Endothelial cell of umbilical vein (primary cell): ENCODE measurements at regions not wholly inside any gene's neighbourhood (a gene's known extent, or its start where the extent isn't known, plus 50 kb on each side); places are given as distances from the start of the nearest gene placed in this dataset.

ENCODE experiments used
- BruUV-seq: library from RNA; stranded (reverse); fragments of 400-500 nt; replicated peaks from 2 replicates; lab custom pipeline; 2021; lab: Mats Ljungman, UMichigan
- CTCF ChIA-PET: fragments of 300-600, 350-600 bp; sonication (Branson Sonifier 250); formaldehyde crosslinking; loops from one replicate; lab custom pipeline; 2021; ENCODE audit warnings: antibody characterized with exemption, inconsistent platforms; lab: Charles Lee
- POLR2A ChIA-PET: fragments of 300-600, 350-600 bp; sonication (Branson Sonifier 250); formaldehyde crosslinking; loops from one replicate; lab custom pipeline; 2021; ENCODE audit warnings: antibody characterized with exemption, inconsistent platforms; lab: Charles Lee
- DNase-seq: peaks from one replicate; pipeline ENCODE4 v3.0.0-alpha.2; 2011; ENCODE audit warnings: low read depth, low spot score
- FAIRE-seq: peaks from 2 replicates; lab custom pipeline; 2011; peaks lifted over from hg19 to GRCh38; lab: Jason Lieb, UNC
- H2AFZ ChIP-seq: 2 replicates; pipeline ENCODE4 v1.6.0; 2012; ENCODE audit warnings: low read depth, low read length, control low read depth, inconsistent platforms
- H3K27ac ChIP-seq: 2 replicates; pipeline ENCODE4 v1.5.1; 2011; ENCODE audit warnings: low read depth, mild to moderate bottlenecking, control low read depth, low read length, moderate library complexity; ENCODE audit not compliant: insufficient read depth
- H3K27me3 ChIP-seq, 2 experiments: 2 replicates each; pipeline versions ENCODE4 v1.6.0 to v1.6.1; 2011; ENCODE audit warnings: low read length in 2 of 2, mixed read lengths in 1 of 2; ENCODE audit not compliant: control insufficient read depth in 2 of 2, insufficient read depth in 2 of 2
- H3K36me3 ChIP-seq, 2 experiments: 2 replicates in 1 of 2; 3 replicates in 1 of 2; pipeline ENCODE4 v1.5.1; 2011; ENCODE audit warnings: low read length in 2 of 2, mild to moderate bottlenecking in 1 of 2, moderate library complexity in 1 of 2; ENCODE audit not compliant: control insufficient read depth in 2 of 2, insufficient read depth in 2 of 2; ENCODE audit errors: extremely low read depth in 1 of 2
- H3K4me1 ChIP-seq: 3 replicates; pipeline ENCODE4 v1.5.1; 2011; ENCODE audit warnings: mild to moderate bottlenecking, low read length; ENCODE audit not compliant: control insufficient read depth, insufficient read depth; ENCODE audit errors: extremely low read depth
- H3K4me2 ChIP-seq: 2 replicates; pipeline ENCODE4 v1.6.1; 2011; ENCODE audit warnings: low read length, control low read depth, mixed read lengths; ENCODE audit not compliant: insufficient read depth
- H3K4me3 ChIP-seq, 3 experiments: fragments of 200-600 bp in 1 of 3; sonication (generic), shearing (Covaris generic) in 1 of 3; replicated peaks in 1 of 3; 2 replicates each; pipeline ENCODE4 v1.5.1; 2011 to 2016; ENCODE audit warnings: control low read depth in 3 of 3, low read length in 3 of 3, mild to moderate bottlenecking in 2 of 3, inconsistent platforms in 1 of 3, low read depth in 1 of 3, moderate library complexity in 1 of 3; ENCODE audit not compliant: insufficient read depth in 1 of 3
- H3K79me2 ChIP-seq: 2 replicates; pipeline ENCODE4 v1.6.0; 2012; ENCODE audit warnings: low read length, inconsistent platforms; ENCODE audit not compliant: control insufficient read depth, insufficient read depth
- H3K9ac ChIP-seq: replicated peaks from 2 replicates; pipeline ENCODE3; 2011; ENCODE audit warnings: low read length, control low read depth; ENCODE audit not compliant: insufficient read depth; ENCODE audit errors: extremely low read depth
- H3K9me1 ChIP-seq: replicated peaks from 3 replicates; pipeline ENCODE4 v1.6.0; 2011; ENCODE audit warnings: mild to moderate bottlenecking, low read length; ENCODE audit not compliant: control insufficient read depth, insufficient read depth; ENCODE audit errors: extremely low read depth
- H3K9me3 ChIP-seq: replicated peaks from 2 replicates; pipeline ENCODE4 v1.5.1; 2012; ENCODE audit warnings: low read length, inconsistent platforms; ENCODE audit not compliant: control insufficient read depth, insufficient read depth
- H4K20me1 ChIP-seq: replicated peaks from 2 replicates; pipeline ENCODE3; 2011; ENCODE audit warnings: mild to moderate bottlenecking, low read length; ENCODE audit not compliant: control insufficient read depth, insufficient read depth; ENCODE audit errors: extremely low read depth
- EZH2 ChIP-seq: IDR thresholded peaks from 2 replicates; pipeline ENCODE4 v1.6.1; 2012; ENCODE audit warnings: borderline replicate concordance, low read depth, mild to moderate bottlenecking, moderate library complexity, low read length, inconsistent platforms; ENCODE audit not compliant: severe bottlenecking
- FOS ChIP-seq: IDR thresholded peaks from 2 replicates; pipeline ENCODE4 v1.6.1; 2011; ENCODE audit warnings: mild to moderate bottlenecking, low read length, moderate library complexity, borderline replicate concordance; ENCODE audit not compliant: insufficient read depth
- GATA2 ChIP-seq: IDR thresholded peaks from 2 replicates; pipeline ENCODE4 v1.7.0; 2011; ENCODE audit warnings: low read depth, mild to moderate bottlenecking, moderate library complexity, mixed read lengths, low read length; ENCODE audit not compliant: insufficient read length, insufficient read depth
- JUN ChIP-seq: IDR thresholded peaks from 2 replicates; pipeline ENCODE4 v1.6.1; 2011; ENCODE audit warnings: borderline replicate concordance, low read depth; ENCODE audit not compliant: insufficient read length, insufficient read depth
- MYC ChIP-seq: IDR thresholded peaks from one replicate; pipeline ENCODE4 v1.6.1; 2011; ENCODE audit warnings: mild to moderate bottlenecking, low read depth, low read length
- POLR2A ChIP-seq: IDR thresholded peaks from 2 replicates; pipeline ENCODE4 v1.6.1; 2012; ENCODE audit warnings: low read depth, mild to moderate bottlenecking, control low read depth, low read length
- POLR2AphosphoS5 ChIP-seq: IDR thresholded peaks from 2 replicates; pipeline ENCODE4 v1.6.1; 2012; ENCODE audit warnings: low read depth, mild to moderate bottlenecking, control low read depth, low read length, moderate library complexity; ENCODE audit not compliant: insufficient read depth
- dilution Hi-C: fragments of 300-500 bp; cut with MboI; formaldehyde crosslinking; loops from one replicate; pipeline ENCODE4 v1.15.0; 2019; ENCODE audit warnings: low sequenced_read_pairs; ENCODE audit not compliant: extremely low pct_ligation_motif_present
- intact Hi-C: fragments of 100-400 bp; cut with micrococcal nuclease; formaldehyde crosslinking; loops from one replicate; pipeline ENCODE4 v1.10.0; 2022
- TF ChIP-seq, protein P1 (sequence below): IDR thresholded peaks from 2 replicates; pipeline ENCODE4 v1.6.1; 2011; ENCODE audit not compliant: insufficient read depth, insufficient read length
- TF ChIP-seq, protein P2 (sequence below), 2 donors: IDR thresholded peaks; 1 replicate in 1 of 2; 2 replicates in 1 of 2; pipeline ENCODE4 v1.5.1; 2011; ENCODE audit warnings: low read length in 2 of 2, mild to moderate bottlenecking in 2 of 2, moderate library complexity in 2 of 2, control low read depth in 1 of 2, inconsistent platforms in 1 of 2, low read depth in 1 of 2; ENCODE audit not compliant: insufficient read depth in 1 of 2; ENCODE audit errors: extremely low read depth in 1 of 2

DNA sequence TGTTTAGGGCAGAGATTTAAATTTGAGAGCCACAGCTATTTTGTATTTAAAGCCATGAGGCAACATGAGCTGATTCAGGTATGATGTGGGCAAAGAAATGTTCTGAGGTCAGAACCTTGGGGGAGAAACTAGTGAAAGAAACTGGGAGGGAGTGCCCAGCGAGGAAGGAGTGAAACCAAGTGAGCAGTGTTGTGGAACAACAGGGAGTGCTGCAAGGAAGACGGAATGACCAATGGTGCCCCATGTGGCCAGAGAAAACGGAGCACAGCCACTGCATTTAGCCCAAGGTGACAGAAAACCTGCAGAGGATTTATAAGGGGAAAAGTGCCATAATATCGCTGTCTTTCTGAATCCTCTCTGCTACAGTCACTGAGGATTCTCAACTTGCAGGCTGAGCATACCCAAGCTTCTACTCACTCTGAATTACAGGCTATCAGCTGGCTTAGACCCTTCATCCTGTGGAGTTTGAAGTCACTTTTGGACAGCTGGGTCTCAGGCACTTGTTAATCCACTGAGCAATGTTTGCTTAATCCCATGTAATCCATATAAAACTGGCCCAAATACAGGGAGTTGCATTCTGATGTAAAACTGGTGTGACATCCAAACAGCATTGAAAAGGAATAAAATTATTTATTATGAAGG lies 777.3 kb downstream of the CCSER2 start:
- Histone ChIP-seq H3K4me3 (no peak overlapping the region), H3K27ac (no peak overlapping the region), H3K9me1 (no peaks in the 10 kb centered on the region), H3K27me3 (no peaks in the 10 kb centered on the region), H3K9ac (no peak overlapping the region), H3K4me2 (no peak overlapping the region), H3K79me2 (no peaks in the 10 kb centered on the region), H3K9me3 (peaks cover 2% of the 10 kb centered on the region), H3K36me3 (no peaks in the 10 kb centered on the region), H3K4me1 (no peaks in the 10 kb centered on the region), H2AFZ (no peak overlapping the region), H4K20me1 (no peaks in the 10 kb centered on the region)
- BruUV-seq = no TSS peak
- intact Hi-C loops (no loop called here), dilution Hi-C loops (no loop called here)
- FAIRE-seq (no peak), DNase-seq (no peak)
- ChIA-PET CTCF (no interaction called here), POLR2A (no interaction called here)
- TF ChIP-seq FOS (no peak), POLR2AphosphoS5 (no peak), POLR2A (no peak), JUN (no peak), MYC (no peak), EZH2 (no peak), GATA2 (no peak)
- TF ChIP-seq, protein P1, sequence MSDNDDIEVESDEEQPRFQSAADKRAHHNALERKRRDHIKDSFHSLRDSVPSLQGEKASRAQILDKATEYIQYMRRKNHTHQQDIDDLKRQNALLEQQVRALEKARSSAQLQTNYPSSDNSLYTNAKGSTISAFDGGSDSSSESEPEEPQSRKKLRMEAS = no peak
- TF ChIP-seq, protein P2, sequence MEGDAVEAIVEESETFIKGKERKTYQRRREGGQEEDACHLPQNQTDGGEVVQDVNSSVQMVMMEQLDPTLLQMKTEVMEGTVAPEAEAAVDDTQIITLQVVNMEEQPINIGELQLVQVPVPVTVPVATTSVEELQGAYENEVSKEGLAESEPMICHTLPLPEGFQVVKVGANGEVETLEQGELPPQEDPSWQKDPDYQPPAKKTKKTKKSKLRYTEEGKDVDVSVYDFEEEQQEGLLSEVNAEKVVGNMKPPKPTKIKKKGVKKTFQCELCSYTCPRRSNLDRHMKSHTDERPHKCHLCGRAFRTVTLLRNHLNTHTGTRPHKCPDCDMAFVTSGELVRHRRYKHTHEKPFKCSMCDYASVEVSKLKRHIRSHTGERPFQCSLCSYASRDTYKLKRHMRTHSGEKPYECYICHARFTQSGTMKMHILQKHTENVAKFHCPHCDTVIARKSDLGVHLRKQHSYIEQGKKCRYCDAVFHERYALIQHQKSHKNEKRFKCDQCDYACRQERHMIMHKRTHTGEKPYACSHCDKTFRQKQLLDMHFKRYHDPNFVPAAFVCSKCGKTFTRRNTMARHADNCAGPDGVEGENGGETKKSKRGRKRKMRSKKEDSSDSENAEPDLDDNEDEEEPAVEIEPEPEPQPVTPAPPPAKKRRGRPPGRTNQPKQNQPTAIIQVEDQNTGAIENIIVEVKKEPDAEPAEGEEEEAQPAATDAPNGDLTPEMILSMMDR (IDR thresholded peaks at IDR 0.05; ENCODE audit: extremely low read depth in 1 of 2, insufficient read depth in 1 of 2, low read depth in 1 of 2, low read length in 2 of 2) = no peak
